Stimulated activated CD4-positive, alpha-beta T cell treated with anti-CD3 and anti-CD28 coated beads, TNF-alpha, amount 100 ng/mL, for 1 hour (primary cell): ENCODE measurements at regions not wholly inside any gene's neighbourhood (a gene's known extent, or its start where the extent isn't known, plus 50 kb on each side); places are given as distances from the start of the nearest gene placed in this dataset.

ENCODE experiments used
- DNase-seq, 3 donors: peaks; one replicate each; pipeline ENCODE4 v3.0.0-alpha.2; 2020; ENCODE audit warnings: low read depth in 3 of 3, low spot score in 1 of 3

- DNase-seq, result no peak
Observed at GRCh38 chrX:20527558-20528011, 260.9 kb upstream of the RPS6KA3 start.

GRCh38 chrX:20527041-20527440, 260.3 kb upstream of the RPS6KA3 start:
- DNase-seq, result no peak

GRCh38 chrX:20523626-20524312, 257.1 kb upstream of the RPS6KA3 start:
- DNase-seq, result no peak

GRCh38 chrX:20522420-20522819, 255.7 kb upstream of the RPS6KA3 start:
- DNase-seq, result no peak

- DNase-seq, result no peak
Observed at GRCh38 chrX:20521222-20521621, 254.5 kb upstream of the RPS6KA3 start.

- no peak for DNase-seq
Observed at GRCh38 chrX:20519826-20520225, 253.1 kb upstream of the RPS6KA3 start.

- DNase-seq, result no peak
Observed at GRCh38 chrX:20519146-20519545, 252.4 kb upstream of the RPS6KA3 start.

GRCh38 chrX:20517565-20517964, 250.9 kb upstream of the RPS6KA3 start:
- DNase-seq, result no peak

GRCh38 chrX:20515841-20516461, 249.2 kb upstream of the RPS6KA3 start:
- DNase-seq, result no peak

GRCh38 chrX:20514358-20514757, 247.6 kb upstream of the RPS6KA3 start:
- no peak for DNase-seq

- no peak for DNase-seq
Observed at GRCh38 chrX:20513185-20513584, 246.5 kb upstream of the RPS6KA3 start.

GRCh38 chrX:20511792-20512191, 245.1 kb upstream of the RPS6KA3 start:
- DNase-seq, result no peak

- DNase-seq, result no peak
Observed at GRCh38 chrX:20507901-20508620, 241.4 kb upstream of the RPS6KA3 start.

- DNase-seq, result no peak
Observed at GRCh38 chrX:20506739-20507138, 240.0 kb upstream of the RPS6KA3 start.

- DNase-seq, result no peak
Observed at GRCh38 chrX:20500949-20501348, 234.2 kb upstream of the RPS6KA3 start.

GRCh38 chrX:20500171-20500865, 233.6 kb upstream of the RPS6KA3 start:
- no peak for DNase-seq

- DNase-seq, result no peak
Observed at GRCh38 chrX:20499763-20500162, 233.1 kb upstream of the RPS6KA3 start.

- no peak for DNase-seq
Observed at GRCh38 chrX:20498851-20499635, 232.3 kb upstream of the RPS6KA3 start.

- DNase-seq, result no peak
Observed at GRCh38 chrX:20495575-20495974, 228.9 kb upstream of the RPS6KA3 start.

- no peak for DNase-seq
Observed at GRCh38 chrX:20488473-20488872, 221.8 kb upstream of the RPS6KA3 start.

- no peak for DNase-seq
Observed at GRCh38 chrX:20487227-20487626, 220.5 kb upstream of the RPS6KA3 start.
